ENCODE measurements at regions not wholly inside any gene's neighbourhood (a gene's known extent, or its start where the extent isn't known, plus 50 kb on each side); places are given as distances from the start of the nearest gene placed in this dataset.

- TF ChIP-seq CTCF (conservative IDR thresholded peaks at IDR 0.05; ENCODE audit: control insufficient read depth, insufficient read depth, low read depth, low read length) = no peak
- no peak overlapping the region for H3K4me3 ChIP-seq (ENCODE audit: control insufficient read depth, low read depth, low read length)
- no peak for DNase-seq (ENCODE audit: low read depth)
Measured at GRCh38 chrX:124540474-124540873, 194.1 kb downstream of the SH2D1A start.

GRCh38 chrX:124548571-124548970, 202.2 kb downstream of the SH2D1A start:
- no peak for DNase-seq (ENCODE audit: low read depth)
- no peak for TF ChIP-seq CTCF (conservative IDR thresholded peaks at IDR 0.05; ENCODE audit: control insufficient read depth, insufficient read depth, low read depth, low read length)
- no peak overlapping the region for H3K4me3 ChIP-seq (ENCODE audit: control insufficient read depth, low read depth, low read length)

- no peak for TF ChIP-seq CTCF (conservative IDR thresholded peaks at IDR 0.05; ENCODE audit: control insufficient read depth, insufficient read depth, low read depth, low read length)
- peak; percentile 61 for DNase-seq (ENCODE audit: low read depth)
- no peak overlapping the region for H3K4me3 ChIP-seq (ENCODE audit: control insufficient read depth, low read depth, low read length)
Measured at GRCh38 chrX:124555036-124555595, 208.8 kb downstream of the SH2D1A start.

- no peak for TF ChIP-seq CTCF (conservative IDR thresholded peaks at IDR 0.05; ENCODE audit: control insufficient read depth, insufficient read depth, low read depth, low read length)
- no peak overlapping the region for H3K4me3 ChIP-seq (ENCODE audit: control insufficient read depth, low read depth, low read length)
- no peak for DNase-seq (ENCODE audit: low read depth)
Measured at GRCh38 chrX:124557976-124558375, 211.6 kb downstream of the SH2D1A start.

GRCh38 chrX:124573468-124573867, 227.1 kb downstream of the SH2D1A start:
- TF ChIP-seq CTCF (conservative IDR thresholded peaks at IDR 0.05; ENCODE audit: control insufficient read depth, insufficient read depth, low read depth, low read length) = no peak
- peak; percentile 68 for DNase-seq (ENCODE audit: low read depth)
- no peak overlapping the region for H3K4me3 ChIP-seq (ENCODE audit: control insufficient read depth, low read depth, low read length)

GRCh38 chrX:124592744-124593143, 246.4 kb downstream of the SH2D1A start:
- no peak for DNase-seq (ENCODE audit: low read depth)

More at GRCh38 chrX:124592744-124593143, 246.4 kb downstream of the SH2D1A start:
- TF ChIP-seq CTCF (conservative IDR thresholded peaks at IDR 0.05; ENCODE audit: control insufficient read depth, insufficient read depth, low read depth, low read length) = no peak
- no peak overlapping the region for H3K4me3 ChIP-seq (ENCODE audit: control insufficient read depth, low read depth, low read length)

Measured in fibroblast of mammary gland (primary cell).